DMS 273 treated with DMSO at 0.1 percent for 48 hours (cell line): ENCODE measurements at regions not wholly inside any gene's neighbourhood (a gene's known extent, or its start where the extent isn't known, plus 50 kb on each side); places are given as distances from the start of the nearest gene placed in this dataset.

Experiments used
- DNase-seq: peaks from one replicate; lab custom pipeline; 2025; lab: John Stamatoyannopoulos, UW

GRCh38 chr1:229760478-229760996 is 134.5 kb downstream of the URB2 start:
- DNase-seq, result no peak

GRCh38 chr1:229762891-229763290 is 136.8 kb downstream of the URB2 start:
- DNase-seq, result no peak

GRCh38 chr1:229768232-229768631 is 142.2 kb downstream of the URB2 start:
- DNase-seq, result no peak

- no peak for DNase-seq
Observed at GRCh38 chr1:229769006-229769405, 143.0 kb downstream of the URB2 start.

- DNase-seq, result no peak
Observed at GRCh38 chr1:229769809-229770208, 143.8 kb downstream of the URB2 start.

GRCh38 chr1:229778794-229779193 is 152.7 kb downstream of the URB2 start:
- DNase-seq, result no peak

- no peak for DNase-seq
Observed at GRCh38 chr1:229781453-229781852, 155.4 kb downstream of the URB2 start.

- no peak for DNase-seq
Observed at GRCh38 chr1:229782469-229782868, 156.4 kb downstream of the URB2 start.

GRCh38 chr1:229784834-229785233 is 158.8 kb downstream of the URB2 start:
- DNase-seq, result no peak

GRCh38 chr1:229786974-229787610 is 161.0 kb downstream of the URB2 start:
- DNase-seq, result no peak

GRCh38 chr1:229788004-229788403 is 162.0 kb downstream of the URB2 start:
- no peak for DNase-seq

GRCh38 chr1:229792012-229792975 is 166.2 kb downstream of the URB2 start:
- no peak for DNase-seq

- DNase-seq, result no peak
Observed at GRCh38 chr1:229793488-229793887, 167.4 kb downstream of the URB2 start.

GRCh38 chr1:229798558-229798957 is 172.5 kb downstream of the URB2 start:
- DNase-seq, result no peak

- no peak for DNase-seq
Observed at GRCh38 chr1:229803626-229804217, 177.7 kb downstream of the URB2 start.

- no peak for DNase-seq
Observed at GRCh38 chr1:229808272-229808671, 182.2 kb downstream of the URB2 start.

GRCh38 chr1:229810140-229810539 is 184.1 kb downstream of the URB2 start:
- no peak for DNase-seq

- no peak for DNase-seq
Observed at GRCh38 chr1:229810961-229811360, 184.9 kb downstream of the URB2 start.

- no peak for DNase-seq
Observed at GRCh38 chr1:229812148-229812547, 186.1 kb downstream of the URB2 start.

- no peak for DNase-seq
Observed at GRCh38 chr1:229812693-229813092, 186.6 kb downstream of the URB2 start.

- no peak for DNase-seq
Observed at GRCh38 chr1:229815076-229815475, 189.0 kb downstream of the URB2 start.

- DNase-seq, result no peak
Observed at GRCh38 chr1:229815961-229816360, 189.9 kb downstream of the URB2 start.

- no peak for DNase-seq
Observed at GRCh38 chr1:229817936-229818335, 191.9 kb downstream of the URB2 start.
